Keratinocyte (primary cell): ENCODE measurements at regions not wholly inside any gene's neighbourhood (a gene's known extent, or its start where the extent isn't known, plus 50 kb on each side); places are given as distances from the start of the nearest gene placed in this dataset.

Experiments used
- DNase-seq: peaks from one replicate; pipeline ENCODE4 v3.0.0-alpha.2; 2011; ENCODE audit warnings: low read depth, missing footprints, low spot score
- FAIRE-seq: peaks from 2 replicates; lab custom pipeline; 2011; peaks lifted over from hg19 to GRCh38; lab: Jason Lieb, UNC
- H2AFZ ChIP-seq: 2 replicates; pipeline ENCODE4 v1.6.0; 2012; ENCODE audit warnings: low read length, control low read depth, inconsistent platforms; ENCODE audit not compliant: control insufficient read depth
- H3K27ac ChIP-seq: 2 replicates; pipeline ENCODE4 v1.5.1; 2011; ENCODE audit warnings: low read length; ENCODE audit not compliant: control insufficient read depth, insufficient read depth
- H3K27me3 ChIP-seq: 3 replicates; pipeline ENCODE4 v1.6.0; 2011; ENCODE audit warnings: low read length; ENCODE audit not compliant: control insufficient read depth, insufficient read depth; ENCODE audit errors: extremely low read depth
- H3K36me3 ChIP-seq, 2 experiments: 2 replicates in 1 of 2; 3 replicates in 1 of 2; pipeline ENCODE4 v1.5.1; 2011; ENCODE audit warnings: low read length in 2 of 2, mild to moderate bottlenecking in 1 of 2; ENCODE audit not compliant: control insufficient read depth in 2 of 2, insufficient read depth in 2 of 2; ENCODE audit errors: extremely low read depth in 1 of 2
- H3K4me1 ChIP-seq: 3 replicates; pipeline ENCODE4 v1.5.1; 2011; ENCODE audit warnings: low read length; ENCODE audit not compliant: control insufficient read depth, insufficient read depth; ENCODE audit errors: extremely low read depth
- H3K4me2 ChIP-seq: 3 replicates; pipeline ENCODE4 v1.6.0; 2011; ENCODE audit warnings: low read depth, low read length; ENCODE audit not compliant: control insufficient read depth, insufficient read depth; ENCODE audit errors: extremely low read depth
- H3K4me3 ChIP-seq, 3 experiments: fragments of 200-600 bp in 1 of 3; sonication (generic) in 1 of 3; 2 replicates in 2 of 3; 3 replicates in 1 of 3; pipeline ENCODE4 v1.5.1; 2011 to 2016; ENCODE audit warnings: low read length in 3 of 3, mild to moderate bottlenecking in 3 of 3, control low read depth in 2 of 3, inconsistent platforms in 1 of 3, low read depth in 1 of 3, mixed read lengths in 1 of 3, mixed run types in 1 of 3, moderate library complexity in 1 of 3; ENCODE audit not compliant: control insufficient read depth in 2 of 3, insufficient read depth in 2 of 3; ENCODE audit errors: extremely low read depth in 1 of 3
- H3K79me2 ChIP-seq: 2 replicates; pipeline ENCODE4 v1.6.0; 2012; ENCODE audit warnings: low read length; ENCODE audit not compliant: control insufficient read depth, insufficient read depth
- H3K9ac ChIP-seq: 3 replicates; pipeline ENCODE4 v1.6.0; 2011; ENCODE audit warnings: low read length; ENCODE audit not compliant: control insufficient read depth, insufficient read depth; ENCODE audit errors: extremely low read depth
- H3K9me1 ChIP-seq: 3 replicates; pipeline ENCODE4 v1.6.0; 2011; ENCODE audit warnings: low read length; ENCODE audit not compliant: control insufficient read depth, insufficient read depth; ENCODE audit errors: extremely low read depth
- H3K9me3 ChIP-seq: 2 replicates; pipeline ENCODE4 v1.5.1; 2012; ENCODE audit warnings: low read depth, low read length; ENCODE audit not compliant: control insufficient read depth
- H4K20me1 ChIP-seq: 3 replicates; pipeline ENCODE4 v1.6.0; 2011; ENCODE audit warnings: low read length; ENCODE audit not compliant: control insufficient read depth, insufficient read depth; ENCODE audit errors: extremely low read depth
- CTCF ChIP-seq, 3 experiments: IDR thresholded peaks in 1 of 3; conservative IDR thresholded peaks in 1 of 3; optimal IDR thresholded peaks in 1 of 3; 2 replicates in 2 of 3; 3 replicates in 1 of 3; pipeline versions ENCODE3 to v1.5.1; 2011; ENCODE audit warnings: low read length in 3 of 3, mild to moderate bottlenecking in 3 of 3, moderate library complexity in 2 of 3, control low read depth in 1 of 3, inconsistent platforms in 1 of 3; ENCODE audit not compliant: insufficient read depth in 2 of 3; ENCODE audit errors: extremely low read depth in 1 of 3
- EZH2 ChIP-seq: IDR thresholded peaks from one replicate; pipeline ENCODE4 v1.6.1; 2012; ENCODE audit warnings: inconsistent platforms, mild to moderate bottlenecking, low read length, moderate library complexity
- dilution Hi-C: fragments of 300-500 bp; cut with MboI; formaldehyde crosslinking; loops from one replicate; pipeline ENCODE4 v1.7.0; 2020; ENCODE audit warnings: low sequenced_read_pairs; ENCODE audit not compliant: extremely low pct_ligation_motif_present

- H3K4me1 ChIP-seq = peaks cover 50% of the 10 kb centered on the region
- H3K9me3 ChIP-seq = peaks cover 3% of the 10 kb centered on the region
- no peaks in the 10 kb centered on the region for H3K27me3 ChIP-seq
- no peaks in the 10 kb centered on the region for H4K20me1 ChIP-seq
- H3K79me2 ChIP-seq = no peaks in the 10 kb centered on the region
- DNase-seq = no peak
- FAIRE-seq = no peak
- no peaks in the 10 kb centered on the region for H3K36me3 ChIP-seq
- no peak overlapping the region for H2AFZ ChIP-seq
- H3K9ac ChIP-seq = no peak overlapping the region
- H3K4me2 ChIP-seq = no peak overlapping the region
- dilution Hi-C loops = no loop called here
- TF ChIP-seq EZH2 (no peak), CTCF (optimal IDR thresholded peaks at IDR 0.05 in 1 of 3, IDR thresholded peaks at IDR 0.05 in 1 of 3, conservative IDR thresholded peaks at IDR 0.05 in 1 of 3; ENCODE audit: extremely low read depth in 1 of 3, insufficient read depth in 2 of 3, low read length in 3 of 3) (no peak)
- peak overlapping the region; percentile 16 for H3K27ac ChIP-seq
- H3K9me1 ChIP-seq = no peaks in the 10 kb centered on the region
- no peak overlapping the region for H3K4me3 ChIP-seq
These were observed 88.8 kb downstream of the CDC42EP3 start for GRCh38 chr2:37582481-37583220.

- Histone ChIP-seq H3K27ac (peak overlapping the region; percentile 16), H3K4me1 (peaks cover 58% of the 10 kb centered on the region)
These were observed 88.0 kb downstream of the CDC42EP3 start for GRCh38 chr2:37583402-37583801.

More at GRCh38 chr2:37583402-37583801, 88.0 kb downstream of the CDC42EP3 start:
- Histone ChIP-seq H3K79me2 (no peaks in the 10 kb centered on the region), H2AFZ (no peak overlapping the region), H4K20me1 (no peaks in the 10 kb centered on the region), H3K9ac (no peak overlapping the region), H3K9me1 (no peaks in the 10 kb centered on the region), H3K36me3 (no peaks in the 10 kb centered on the region), H3K4me3 (no peak overlapping the region), H3K9me3 (peaks cover 3% of the 10 kb centered on the region), H3K27me3 (no peaks in the 10 kb centered on the region), H3K4me2 (peak overlapping the region; percentile 0)
- TF ChIP-seq EZH2 = no peak
- TF ChIP-seq CTCF (optimal IDR thresholded peaks at IDR 0.05 in 1 of 3, IDR thresholded peaks at IDR 0.05 in 1 of 3, conservative IDR thresholded peaks at IDR 0.05 in 1 of 3; ENCODE audit: extremely low read depth in 1 of 3, insufficient read depth in 2 of 3, low read length in 3 of 3) = no peak
- dilution Hi-C loops = no loop called here
- DNase-seq (no peak), FAIRE-seq (no peak)
